ENCODE measurements at regions not wholly inside any gene's neighbourhood (a gene's known extent, or its start where the extent isn't known, plus 50 kb on each side); places are given as distances from the start of the nearest gene placed in this dataset.

DNA sequence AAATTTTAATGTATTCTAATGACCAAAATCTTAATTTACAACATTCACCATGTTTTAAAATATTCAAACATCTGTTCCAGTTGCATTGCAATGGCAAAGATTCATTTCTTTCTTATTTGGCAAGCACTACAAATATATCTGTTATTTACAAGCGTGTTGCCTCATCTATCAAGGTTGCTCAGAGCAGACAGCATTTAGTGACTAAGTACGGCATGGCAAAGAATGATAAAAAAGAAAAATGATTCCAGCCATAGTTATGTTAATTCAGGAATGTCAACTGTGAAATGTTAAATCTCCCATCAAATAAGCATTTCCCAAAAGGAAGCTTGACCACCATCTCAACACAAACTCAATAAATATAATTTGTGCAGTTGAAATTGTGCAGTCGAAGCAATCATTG, 312.1 kb downstream of the SEC23A start (continued):
- TF ChIP-seq ZNF318 (IDR thresholded peaks at IDR 0.05; ENCODE audit: borderline replicate concordance in 1 of 2, low read depth in 1 of 2): no peak
- TF ChIP-seq ESRRB (CRISPR knock-in tag; IDR thresholded peaks at IDR 0.05; ENCODE audit: borderline replicate concordance): no peak

DNA sequence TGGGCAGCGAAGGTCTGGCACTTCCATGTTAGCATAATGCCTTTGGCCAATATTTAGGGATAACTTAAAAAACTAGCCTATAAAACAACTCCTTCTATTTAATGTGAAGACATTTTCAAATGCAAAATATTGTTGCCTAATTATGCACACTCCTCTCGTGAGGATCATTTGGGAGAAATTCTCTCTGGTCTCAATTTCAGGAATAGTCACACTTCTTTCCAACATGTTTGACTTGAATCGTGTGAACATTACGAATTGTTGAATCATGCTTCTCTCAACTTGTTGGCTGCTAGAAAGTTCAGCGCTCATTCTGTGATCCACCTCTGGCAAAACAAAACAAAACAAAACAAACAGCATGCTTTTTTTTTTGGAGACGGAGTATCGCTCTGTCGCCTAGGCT, 313.2 kb downstream of the SEC23A start:
- H2AFZ ChIP-seq (ENCODE audit: low read depth, low read length): no peak overlapping the region
- H3K9ac ChIP-seq (ENCODE audit: insufficient read depth in 1 of 2, low read depth in 2 of 2, low read length in 2 of 2): no peak overlapping the region
- H3K36me3 ChIP-seq (ENCODE audit: control insufficient read depth, insufficient read depth, low read length): no peaks in the 10 kb centered on the region
- CTCF ChIA-PET (ENCODE audit: low intra/inter-chr PET ratio): no interaction called here
- no peak for DNase-seq (ENCODE audit: extremely low read depth in 1 of 4, low spot score in 3 of 4)
- H3K27ac ChIP-seq (ENCODE audit: extremely low read depth, low read depth, low read length): no peak overlapping the region
- no peak for ATAC-seq
- no peak for FAIRE-seq
- no peak overlapping the region for H3K4me3 ChIP-seq
- no TSS peak for BruUV-seq (replicated peaks)
- H3K9me1 ChIP-seq (ENCODE audit: control insufficient read depth, insufficient read depth, low read length): no peaks in the 10 kb centered on the region
- H4K20me1 ChIP-seq (replicated peaks; ENCODE audit: control insufficient read depth, insufficient read depth, low read length): no peaks in the 10 kb centered on the region
- no peaks in the 10 kb centered on the region for H3K27me3 ChIP-seq (ENCODE audit: control insufficient read depth in 2 of 2, insufficient read depth in 2 of 2, low read length in 2 of 2)
- H3K79me2 ChIP-seq (ENCODE audit: control insufficient read depth, insufficient read depth, low read length): no peaks in the 10 kb centered on the region
- H3K9me3 ChIP-seq (replicated peaks; ENCODE audit: control insufficient read depth, insufficient read depth, low read depth, low read length): no peaks in the 10 kb centered on the region
- in situ Hi-C loops (cut with MboI): no loop called here
- WGBS (ENCODE audit: insufficient coverage, low coverage, missing lambda C conversion rate): 3% methylated on average over 8 of the region's 8 CpGs
- POLR2A ChIA-PET: interaction anchor here (0.6 kb wide), 1 partner anchor 921 kb away, joined by 3 read pairs; no protein-coding TSS in a partner anchor
- H3K4me1 ChIP-seq (replicated peaks in 1 of 2; ENCODE audit: control insufficient read depth in 2 of 2, insufficient read depth in 2 of 2, low read length in 2 of 2): no peaks in the 10 kb centered on the region
- intact Hi-C loops (cut with micrococcal nuclease): no loop called here
- no peak overlapping the region for H3K4me2 ChIP-seq (ENCODE audit: insufficient read depth, low read length)
- TF ChIP-seq TCF3 (CRISPR knock-in tag; IDR thresholded peaks at IDR 0.05) (no peak), SMARCA5 (IDR thresholded peaks at IDR 0.05) (no peak), STAT5A (IDR thresholded peaks at IDR 0.05; ENCODE audit: borderline replicate concordance, low read length) (no peak), TCF7 (IDR thresholded peaks at IDR 0.05; ENCODE audit: borderline replicate concordance) (no peak), ZNF717 (CRISPR knock-in tag; IDR thresholded peaks at IDR 0.05) (no peak), C11orf30 (IDR thresholded peaks at IDR 0.05; ENCODE audit: low read depth) (no peak), ZBTB2 (IDR thresholded peaks at IDR 0.05) (no peak), MXI1 (IDR thresholded peaks at IDR 0.05; ENCODE audit: low read depth, low read length) (no peak), FOXA1 (IDR thresholded peaks at IDR 0.05; ENCODE audit: borderline replicate concordance) (no peak), NCOR1 (IDR thresholded peaks at IDR 0.05) (no peak), CCAR2 (IDR thresholded peaks at IDR 0.05; ENCODE audit: low read depth, low read length) (no peak)
